Liver (tissue), 8 donors: ENCODE measurements at regions not wholly inside any gene's neighbourhood (a gene's known extent, or its start where the extent isn't known, plus 50 kb on each side); places are given as distances from the start of the nearest gene placed in this dataset.

Experiments
- DNase-seq: peaks from one replicate; pipeline ENCODE4 v3.0.0-alpha.2; 2017; ENCODE audit warnings: low spot score
- H3K27ac ChIP-seq, 2 donors: one replicate each; pipeline ENCODE4 v1.7.0; 2013; ENCODE audit warnings: inconsistent platforms in 2 of 2, low read length in 2 of 2, control low read depth in 1 of 2, low read depth in 1 of 2, mild to moderate bottlenecking in 1 of 2
- H3K27me3 ChIP-seq, 4 donors: one replicate each; pipeline versions ENCODE4 v1.6.1 to v1.7.0; 2013; ENCODE audit warnings: low read length in 3 of 4, inconsistent platforms in 1 of 4, mild to moderate bottlenecking in 1 of 4, moderate library complexity in 1 of 4; ENCODE audit not compliant: control insufficient read depth in 4 of 4, insufficient read depth in 4 of 4
- H3K36me3 ChIP-seq, 4 donors: one replicate each; pipeline versions ENCODE4 v1.6.1 to v1.7.0; 2013; ENCODE audit warnings: low read length in 3 of 4, mild to moderate bottlenecking in 3 of 4, low read depth in 1 of 4, moderate library complexity in 1 of 4; ENCODE audit not compliant: control insufficient read depth in 4 of 4, insufficient read depth in 3 of 4
- H3K4me1 ChIP-seq, 4 donors: one replicate each; pipeline versions ENCODE4 v1.6.1 to v1.7.0; 2013; ENCODE audit warnings: low read length in 3 of 4, mild to moderate bottlenecking in 3 of 4, moderate library complexity in 1 of 4; ENCODE audit not compliant: control insufficient read depth in 4 of 4, insufficient read depth in 4 of 4
- H3K4me3 ChIP-seq, 3 donors: one replicate each; pipeline versions ENCODE4 v1.6.1 to v1.7.0; 2013; ENCODE audit warnings: low read length in 3 of 3, control low read depth in 1 of 3, low read depth in 1 of 3, mild to moderate bottlenecking in 1 of 3
- H3K9ac ChIP-seq, 2 donors: one replicate each; pipeline ENCODE4 v1.7.0; 2013; ENCODE audit warnings: low read length in 2 of 2, mild to moderate bottlenecking in 2 of 2, moderate library complexity in 2 of 2, control low read depth in 1 of 2, low read depth in 1 of 2
- H3K9me3 ChIP-seq, 4 donors: one replicate each; pipeline versions ENCODE4 v1.6.1 to v1.7.0; 2013; ENCODE audit warnings: low read length in 3 of 4; ENCODE audit not compliant: control insufficient read depth in 4 of 4
- EGR1 ChIP-seq, 2 donors: IDR thresholded peaks; 2 replicates each; pipeline ENCODE4 v1.6.1; 2016 to 2018; ENCODE audit warnings: antibody characterized with exemption in 2 of 2, low read depth in 2 of 2
- FOXA1 ChIP-seq: IDR thresholded peaks from 2 replicates; pipeline ENCODE4 v1.6.1; 2016; ENCODE audit warnings: antibody characterized with exemption
- FOXA2 ChIP-seq: IDR thresholded peaks from 2 replicates; pipeline ENCODE4 v1.6.1; 2016; ENCODE audit warnings: antibody characterized with exemption
- GABPA ChIP-seq, 2 donors: IDR thresholded peaks in 1 of 2; conservative IDR thresholded peaks in 1 of 2; 2 replicates each; pipeline ENCODE4 v1.6.1; 2016; ENCODE audit warnings: antibody characterized with exemption in 2 of 2, mild to moderate bottlenecking in 1 of 2, moderate library complexity in 1 of 2
- HNF4A ChIP-seq, 2 donors: conservative IDR thresholded peaks; 2 replicates each; pipeline ENCODE4 v1.6.1; 2016; ENCODE audit warnings: antibody characterized with exemption in 2 of 2, mild to moderate bottlenecking in 2 of 2
- HNF4G ChIP-seq: IDR thresholded peaks from 2 replicates; pipeline ENCODE4 v1.6.1; 2016; ENCODE audit warnings: antibody characterized with exemption
- JUND ChIP-seq, 2 donors: IDR thresholded peaks; 2 replicates each; pipeline ENCODE4 v1.6.1; 2016; ENCODE audit warnings: antibody characterized with exemption in 2 of 2
- NR2F2 ChIP-seq: IDR thresholded peaks from 2 replicates; pipeline ENCODE4 v1.6.1; 2016; ENCODE audit warnings: antibody characterized with exemption
- RAD21 ChIP-seq, 2 donors: IDR thresholded peaks; 2 replicates each; pipeline ENCODE4 v1.6.1; 2016; ENCODE audit warnings: antibody characterized with exemption in 2 of 2, mild to moderate bottlenecking in 2 of 2
- RXRA ChIP-seq, 2 donors: IDR thresholded peaks; 2 replicates each; pipeline ENCODE4 v1.6.1; 2017 to 2018; ENCODE audit warnings: antibody characterized with exemption in 2 of 2, mild to moderate bottlenecking in 1 of 2
- SP1 ChIP-seq: IDR thresholded peaks from 2 replicates; pipeline ENCODE4 v1.6.1; 2018; ENCODE audit warnings: antibody characterized with exemption, mild to moderate bottlenecking
- TAF1 ChIP-seq: conservative IDR thresholded peaks from 2 replicates; pipeline ENCODE4 v1.6.1; 2016; ENCODE audit warnings: antibody characterized with exemption, mild to moderate bottlenecking
- YY1 ChIP-seq: IDR thresholded peaks from 2 replicates; pipeline ENCODE4 v1.6.1; 2016; ENCODE audit warnings: antibody characterized with exemption, mild to moderate bottlenecking
- ZBTB33 ChIP-seq: IDR thresholded peaks from 2 replicates; pipeline ENCODE4 v1.6.1; 2016; ENCODE audit warnings: antibody characterized with exemption
- WGBS: extraction: QIAGEN DNeasy Blood & Tissue Kit; methylation state at CpG from one replicate; pipeline ENCODE4 v1.1.7; 2013; 5-methylcytosine and 5-hydroxymethylcytosine counted together
- TF ChIP-seq, protein P1 (sequence below): IDR thresholded peaks from 2 replicates; pipeline ENCODE4 v1.6.1; 2016; ENCODE audit warnings: antibody characterized with exemption
- TF ChIP-seq, protein P2 (sequence below): IDR thresholded peaks from 2 replicates; pipeline ENCODE4 v1.6.1; 2016; ENCODE audit warnings: antibody characterized with exemption
- TF ChIP-seq, protein P3 (sequence below): fragments of 150-350 bp; IDR thresholded peaks from 2 replicates; pipeline ENCODE4 v1.5.1; 2017; ENCODE audit warnings: improper control_type of control experiment, low read depth, low read length; ENCODE audit not compliant: missing input control
- donor health status: healthy.
- donor health status: healthy.
- donor health status: healthy.
- donor health status: healthy.
- donor health status: healthy.

GRCh38 chr13:105070452-105070851 lies 1465.0 kb downstream of the EFNB2 start:
- peaks cover 0 to 4% (median 0%) of the 10 kb centered on the region in 4 donors for H3K9me3 ChIP-seq
- no peaks in the 10 kb centered on the region for H3K36me3 ChIP-seq
- no peak for TF ChIP-seq EGR1 (IDR thresholded peaks at IDR 0.05; ENCODE audit: low read depth in 2 of 2)
- no peak overlapping the region for H3K9ac ChIP-seq
- WGBS: 77% methylated on average over 1 of the region's 1 CpG
- no peaks in the 10 kb centered on the region for H3K4me1 ChIP-seq
- no peak for DNase-seq
- H3K27ac ChIP-seq: no peak overlapping the region
- H3K4me3 ChIP-seq: no peak overlapping the region
- no peaks in the 10 kb centered on the region for H3K27me3 ChIP-seq

DNA sequence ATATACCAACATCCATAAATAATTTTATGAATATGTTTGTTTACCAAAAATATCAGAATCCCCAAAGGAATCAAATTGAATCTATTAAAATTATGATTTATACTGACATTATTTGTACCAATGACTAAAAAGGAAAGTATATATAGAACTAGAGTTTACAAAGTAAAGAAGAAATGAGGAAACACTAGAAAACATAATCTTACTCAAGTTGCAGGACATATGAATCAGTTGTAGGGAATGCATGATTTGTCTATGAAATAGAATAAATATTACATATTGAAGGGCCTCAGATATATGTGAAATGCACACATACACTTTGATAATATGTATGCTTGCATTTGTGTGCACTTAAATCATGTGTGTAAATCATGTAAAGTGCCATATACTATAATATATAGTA lies 1466.4 kb downstream of the EFNB2 start:
- no peak overlapping the region for H3K4me3 ChIP-seq
- H3K27me3 ChIP-seq: no peaks in the 10 kb centered on the region
- peaks cover 0 to 9% (median 0%) of the 10 kb centered on the region in 4 donors for H3K9me3 ChIP-seq
- DNase-seq: no peak
- no peak overlapping the region for H3K27ac ChIP-seq
- H3K9ac ChIP-seq: no peak overlapping the region
- no peaks in the 10 kb centered on the region for H3K4me1 ChIP-seq
- no peak for TF ChIP-seq FOXA2
- TF ChIP-seq HNF4A (conservative IDR thresholded peaks at IDR 0.05): no peak
- TF ChIP-seq FOXA1: no peak
- no peak for TF ChIP-seq TAF1
- no peak for TF ChIP-seq EGR1 (IDR thresholded peaks at IDR 0.05; ENCODE audit: low read depth in 2 of 2)
- no peak for TF ChIP-seq GABPA (IDR thresholded peaks at IDR 0.05 in 1 of 2, conservative IDR thresholded peaks at IDR 0.05 in 1 of 2)
- no peak for TF ChIP-seq JUND (IDR thresholded peaks at IDR 0.05)
- TF ChIP-seq ZBTB33: no peak
- TF ChIP-seq RXRA (IDR thresholded peaks at IDR 0.05): no peak
- TF ChIP-seq SP1: no peak
- TF ChIP-seq, protein P1, sequence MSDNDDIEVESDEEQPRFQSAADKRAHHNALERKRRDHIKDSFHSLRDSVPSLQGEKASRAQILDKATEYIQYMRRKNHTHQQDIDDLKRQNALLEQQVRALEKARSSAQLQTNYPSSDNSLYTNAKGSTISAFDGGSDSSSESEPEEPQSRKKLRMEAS: no peak
- no peak for TF ChIP-seq HNF4G
- TF ChIP-seq RAD21 (IDR thresholded peaks at IDR 0.05): no peak
- H3K36me3 ChIP-seq: no peaks in the 10 kb centered on the region

GRCh38 chr13:105063676-105064075 lies 1471.8 kb downstream of the EFNB2 start:
- no peak for DNase-seq
- TF ChIP-seq EGR1 (IDR thresholded peaks at IDR 0.05; ENCODE audit: low read depth in 2 of 2) (no peak), HNF4G (no peak), NR2F2 (no peak), FOXA2 (no peak), HNF4A (conservative IDR thresholded peaks at IDR 0.05) (no peak), TAF1 (no peak), RXRA (IDR thresholded peaks at IDR 0.05) (no peak), YY1 (no peak), JUND (IDR thresholded peaks at IDR 0.05) (no peak), RAD21 (IDR thresholded peaks at IDR 0.05) (no peak)
- TF ChIP-seq, protein P2, sequence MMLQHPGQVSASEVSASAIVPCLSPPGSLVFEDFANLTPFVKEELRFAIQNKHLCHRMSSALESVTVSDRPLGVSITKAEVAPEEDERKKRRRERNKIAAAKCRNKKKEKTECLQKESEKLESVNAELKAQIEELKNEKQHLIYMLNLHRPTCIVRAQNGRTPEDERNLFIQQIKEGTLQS: no peak
- TF ChIP-seq, protein P3, sequence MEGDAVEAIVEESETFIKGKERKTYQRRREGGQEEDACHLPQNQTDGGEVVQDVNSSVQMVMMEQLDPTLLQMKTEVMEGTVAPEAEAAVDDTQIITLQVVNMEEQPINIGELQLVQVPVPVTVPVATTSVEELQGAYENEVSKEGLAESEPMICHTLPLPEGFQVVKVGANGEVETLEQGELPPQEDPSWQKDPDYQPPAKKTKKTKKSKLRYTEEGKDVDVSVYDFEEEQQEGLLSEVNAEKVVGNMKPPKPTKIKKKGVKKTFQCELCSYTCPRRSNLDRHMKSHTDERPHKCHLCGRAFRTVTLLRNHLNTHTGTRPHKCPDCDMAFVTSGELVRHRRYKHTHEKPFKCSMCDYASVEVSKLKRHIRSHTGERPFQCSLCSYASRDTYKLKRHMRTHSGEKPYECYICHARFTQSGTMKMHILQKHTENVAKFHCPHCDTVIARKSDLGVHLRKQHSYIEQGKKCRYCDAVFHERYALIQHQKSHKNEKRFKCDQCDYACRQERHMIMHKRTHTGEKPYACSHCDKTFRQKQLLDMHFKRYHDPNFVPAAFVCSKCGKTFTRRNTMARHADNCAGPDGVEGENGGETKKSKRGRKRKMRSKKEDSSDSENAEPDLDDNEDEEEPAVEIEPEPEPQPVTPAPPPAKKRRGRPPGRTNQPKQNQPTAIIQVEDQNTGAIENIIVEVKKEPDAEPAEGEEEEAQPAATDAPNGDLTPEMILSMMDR: no peak
- TF ChIP-seq, protein P1: no peak
- no peaks in the 10 kb centered on the region for H3K27me3 ChIP-seq
- H3K9me3 ChIP-seq: peaks cover 0 to 9% (median 0%) of the 10 kb centered on the region in 4 donors
- no peak overlapping the region for H3K9ac ChIP-seq
- no peaks in the 10 kb centered on the region for H3K36me3 ChIP-seq
- H3K4me1 ChIP-seq: no peaks in the 10 kb centered on the region
- H3K4me3 ChIP-seq: no peak overlapping the region
- H3K27ac ChIP-seq: no peak overlapping the region
- WGBS: 74% methylated on average over 5 of the region's 5 CpGs
